ENCODE measurements at regions not wholly inside any gene's neighbourhood (a gene's known extent, or its start where the extent isn't known, plus 50 kb on each side); places are given as distances from the start of the nearest gene placed in this dataset.

GRCh38 chr10:120051671-120052070, 159.1 kb downstream of the SEC23IP start:
- TF ChIP-seq CTCF (IDR thresholded peaks at IDR 0.05; ENCODE audit: poor library complexity) = no peak
- TF ChIP-seq EZH2phosphoT487 (IDR thresholded peaks at IDR 0.05; ENCODE audit: low read depth, severe bottlenecking, unreplicated experiment) = no peak
